ENCODE measurements at regions not wholly inside any gene's neighbourhood (a gene's known extent, or its start where the extent isn't known, plus 50 kb on each side); places are given as distances from the start of the nearest gene placed in this dataset.

DNA sequence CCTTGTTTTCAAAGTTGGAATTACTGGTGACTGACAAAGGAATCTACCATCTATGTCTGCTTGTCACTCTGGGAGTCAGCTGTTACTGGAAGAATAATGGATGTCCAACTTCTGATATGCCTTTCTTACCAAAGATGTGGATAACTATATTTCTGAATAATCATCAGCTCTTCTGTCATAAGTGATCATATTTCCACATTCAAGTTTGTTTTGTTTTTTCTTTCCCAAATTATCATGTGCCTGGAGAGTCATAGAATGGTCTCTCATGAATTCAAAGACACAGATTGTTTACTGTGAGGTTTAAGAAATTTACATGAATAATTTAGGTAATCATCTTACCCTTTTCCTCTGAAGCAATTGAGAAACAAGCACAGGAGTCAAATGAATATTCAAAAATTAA lies 986.7 kb upstream of the CDH2 start:
- no peak overlapping the region for H3K4me3 ChIP-seq
- no peak for DNase-seq
- TF ChIP-seq, protein P1, sequence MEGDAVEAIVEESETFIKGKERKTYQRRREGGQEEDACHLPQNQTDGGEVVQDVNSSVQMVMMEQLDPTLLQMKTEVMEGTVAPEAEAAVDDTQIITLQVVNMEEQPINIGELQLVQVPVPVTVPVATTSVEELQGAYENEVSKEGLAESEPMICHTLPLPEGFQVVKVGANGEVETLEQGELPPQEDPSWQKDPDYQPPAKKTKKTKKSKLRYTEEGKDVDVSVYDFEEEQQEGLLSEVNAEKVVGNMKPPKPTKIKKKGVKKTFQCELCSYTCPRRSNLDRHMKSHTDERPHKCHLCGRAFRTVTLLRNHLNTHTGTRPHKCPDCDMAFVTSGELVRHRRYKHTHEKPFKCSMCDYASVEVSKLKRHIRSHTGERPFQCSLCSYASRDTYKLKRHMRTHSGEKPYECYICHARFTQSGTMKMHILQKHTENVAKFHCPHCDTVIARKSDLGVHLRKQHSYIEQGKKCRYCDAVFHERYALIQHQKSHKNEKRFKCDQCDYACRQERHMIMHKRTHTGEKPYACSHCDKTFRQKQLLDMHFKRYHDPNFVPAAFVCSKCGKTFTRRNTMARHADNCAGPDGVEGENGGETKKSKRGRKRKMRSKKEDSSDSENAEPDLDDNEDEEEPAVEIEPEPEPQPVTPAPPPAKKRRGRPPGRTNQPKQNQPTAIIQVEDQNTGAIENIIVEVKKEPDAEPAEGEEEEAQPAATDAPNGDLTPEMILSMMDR (IDR thresholded peaks at IDR 0.05; ENCODE audit: borderline replicate concordance): no peak
- intact Hi-C loops (cut with micrococcal nuclease): no loop called here
- H3K36me3 ChIP-seq: no peaks in the 10 kb centered on the region
- no peaks in the 10 kb centered on the region for H3K9me3 ChIP-seq (replicated peaks)
- H3K27me3 ChIP-seq (ENCODE audit: low read depth): no peaks in the 10 kb centered on the region
- H3K27ac ChIP-seq (replicated peaks): no peak overlapping the region
- H3K4me1 ChIP-seq: no peaks in the 10 kb centered on the region

DNA sequence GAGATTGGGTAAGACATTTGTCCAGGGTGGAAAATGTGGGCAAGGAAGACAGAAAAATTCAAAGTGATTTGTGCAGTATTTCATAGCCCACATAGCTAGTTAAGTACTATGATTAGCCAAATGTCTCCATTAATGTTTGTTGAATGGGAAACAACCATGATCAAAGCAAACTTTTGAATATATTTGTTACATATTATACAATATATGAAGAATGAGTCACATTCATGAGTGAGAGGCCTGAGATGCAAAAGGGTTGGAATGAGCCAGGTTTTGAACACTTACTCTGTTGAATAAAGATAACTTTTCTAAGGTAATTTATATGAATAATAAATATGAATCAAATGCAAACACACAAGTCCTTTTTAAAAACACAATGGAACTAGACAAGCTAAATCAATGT lies 984.5 kb upstream of the CDH2 start:
- Histone ChIP-seq H3K4me1 (no peaks in the 10 kb centered on the region), H3K4me3 (no peak overlapping the region), H3K27ac (replicated peaks) (no peak overlapping the region), H3K9me3 (replicated peaks) (no peaks in the 10 kb centered on the region), H3K36me3 (no peaks in the 10 kb centered on the region), H3K27me3 (ENCODE audit: low read depth) (no peaks in the 10 kb centered on the region)
- intact Hi-C loops (cut with micrococcal nuclease): no loop called here
- DNase-seq: no peak
- TF ChIP-seq, protein P1 (IDR thresholded peaks at IDR 0.05; ENCODE audit: borderline replicate concordance): no peak

DNA sequence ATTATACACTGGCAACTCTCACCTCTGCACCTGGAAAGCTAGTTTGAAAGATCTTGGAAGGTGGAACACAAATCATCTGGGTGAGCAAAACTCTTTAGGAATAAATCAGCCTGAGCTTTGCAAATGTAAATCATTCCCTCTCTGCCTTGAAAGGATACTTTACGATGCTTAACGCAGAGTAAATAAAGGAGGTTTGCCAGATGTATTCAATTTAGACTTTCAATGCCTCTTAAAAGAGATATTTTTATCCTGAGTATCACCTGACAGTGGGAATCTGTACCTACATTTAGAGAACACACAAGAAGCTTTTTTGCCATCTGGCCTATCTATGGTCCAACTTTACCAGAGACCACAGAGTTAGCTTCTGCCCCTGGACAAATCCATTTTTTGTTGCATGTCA lies 983.2 kb upstream of the CDH2 start:
- H3K9me3 ChIP-seq (replicated peaks): no peaks in the 10 kb centered on the region
- no peaks in the 10 kb centered on the region for H3K36me3 ChIP-seq

DNA sequence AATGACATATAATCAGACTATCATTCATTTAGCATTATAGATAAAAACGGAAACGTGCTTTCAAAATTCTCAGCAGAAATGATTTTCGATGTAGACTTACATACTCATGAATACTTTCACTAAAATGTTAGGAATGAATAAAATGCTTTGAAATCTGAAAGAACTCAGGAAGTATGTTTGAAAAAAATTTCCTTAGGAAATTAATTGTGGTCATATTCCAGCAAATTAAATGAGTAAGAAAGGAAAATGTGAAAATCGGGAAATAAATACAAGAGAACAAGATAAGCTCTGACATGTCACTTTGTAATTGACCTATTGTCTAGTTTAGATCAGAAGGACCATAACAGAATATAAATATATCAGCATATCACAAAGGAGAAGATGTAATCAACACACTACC lies 981.0 kb upstream of the CDH2 start:
- no peaks in the 10 kb centered on the region for H3K4me1 ChIP-seq

More for the DNA sequence above, 983.2 kb upstream of the CDH2 start:
- Histone ChIP-seq H3K27ac (replicated peaks) (no peak overlapping the region), H3K4me3 (no peak overlapping the region), H3K27me3 (ENCODE audit: low read depth) (no peaks in the 10 kb centered on the region), H3K4me1 (no peaks in the 10 kb centered on the region)
- DNase-seq: no peak
- TF ChIP-seq, protein P1 (IDR thresholded peaks at IDR 0.05; ENCODE audit: borderline replicate concordance): no peak
- intact Hi-C loops (cut with micrococcal nuclease): no loop called here

DNA sequence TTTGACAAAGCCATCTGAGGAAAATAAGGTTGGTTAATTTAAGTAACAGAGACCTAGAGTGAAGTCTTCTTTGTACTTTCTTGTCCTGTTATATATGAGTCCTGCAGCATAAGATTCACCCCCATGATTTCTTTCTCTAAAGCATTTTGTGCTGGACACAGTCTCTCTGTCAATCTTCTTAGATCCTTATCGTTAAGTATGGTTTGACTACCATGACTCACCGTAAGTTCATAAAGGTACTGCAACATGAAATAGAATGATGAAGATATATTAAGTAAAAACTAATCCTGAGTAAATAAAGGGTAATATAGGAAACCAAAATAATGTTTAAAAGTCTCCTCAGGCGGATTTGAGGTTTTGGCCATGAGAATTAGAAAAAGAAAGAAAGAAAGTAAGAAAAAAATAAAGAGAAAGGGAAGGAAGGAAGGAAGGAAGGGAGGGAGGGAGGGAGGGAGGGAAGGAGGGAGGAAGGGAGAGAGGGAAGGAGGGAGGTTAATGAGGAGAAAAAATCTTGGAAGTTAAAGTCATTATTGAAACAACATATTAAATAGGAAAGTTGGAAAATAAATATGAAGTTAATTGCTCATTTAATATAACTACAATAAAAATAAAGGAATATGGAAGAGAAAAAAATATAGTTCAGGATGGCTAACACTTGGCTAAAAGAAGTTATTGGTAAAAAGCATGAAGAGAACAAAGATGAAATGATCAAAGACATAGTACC lies 980.3 kb upstream of the CDH2 start:
- no peaks in the 10 kb centered on the region for H3K4me1 ChIP-seq
- no peak overlapping the region for H3K27ac ChIP-seq (replicated peaks)
- H3K36me3 ChIP-seq: no peaks in the 10 kb centered on the region
- H3K9me3 ChIP-seq (replicated peaks): no peaks in the 10 kb centered on the region
- no peak for DNase-seq
- H3K4me3 ChIP-seq: no peak overlapping the region
- TF ChIP-seq, protein P1 (IDR thresholded peaks at IDR 0.05; ENCODE audit: borderline replicate concordance): no peak
- intact Hi-C loops (cut with micrococcal nuclease): no loop called here
- no peaks in the 10 kb centered on the region for H3K27me3 ChIP-seq (ENCODE audit: low read depth)

More for the DNA sequence above, 981.0 kb upstream of the CDH2 start:
- intact Hi-C loops (cut with micrococcal nuclease): no loop called here
- Histone ChIP-seq H3K4me3 (no peak overlapping the region), H3K36me3 (no peaks in the 10 kb centered on the region), H3K9me3 (replicated peaks) (no peaks in the 10 kb centered on the region), H3K27me3 (ENCODE audit: low read depth) (no peaks in the 10 kb centered on the region), H3K27ac (replicated peaks) (no peak overlapping the region)
- DNase-seq: no peak
- TF ChIP-seq, protein P1 (IDR thresholded peaks at IDR 0.05; ENCODE audit: borderline replicate concordance): no peak
